ENCODE measurements at regions not wholly inside any gene's neighbourhood (a gene's known extent, or its start where the extent isn't known, plus 50 kb on each side); places are given as distances from the start of the nearest gene placed in this dataset.

DNA sequence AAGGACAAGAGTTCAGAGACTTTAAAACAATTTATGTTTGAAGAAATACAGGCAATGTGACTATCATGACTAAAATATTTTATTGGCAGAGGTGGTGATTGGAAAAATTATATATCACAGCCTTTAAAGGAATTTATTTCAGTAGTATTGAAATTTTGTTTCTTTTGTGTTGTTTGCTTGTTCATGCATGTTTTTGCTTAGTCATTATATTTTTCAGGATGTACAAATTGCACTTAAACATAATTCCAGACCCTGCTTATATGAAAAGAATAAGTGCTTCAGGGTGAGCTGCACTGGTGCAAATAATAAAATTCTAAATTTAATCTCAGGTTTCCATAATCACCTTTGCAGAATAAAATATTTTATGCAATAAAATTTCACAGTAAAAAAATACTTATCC is 283.3 kb downstream of the PPP1R3A start:
- no peaks in the 10 kb centered on the region for H3K27me3 ChIP-seq
- DNase-seq (ENCODE audit: extremely low spot score): no peak
- H3K4me3 ChIP-seq: no peak overlapping the region
- no peaks in the 10 kb centered on the region for H3K36me3 ChIP-seq
- TF ChIP-seq, protein P1, sequence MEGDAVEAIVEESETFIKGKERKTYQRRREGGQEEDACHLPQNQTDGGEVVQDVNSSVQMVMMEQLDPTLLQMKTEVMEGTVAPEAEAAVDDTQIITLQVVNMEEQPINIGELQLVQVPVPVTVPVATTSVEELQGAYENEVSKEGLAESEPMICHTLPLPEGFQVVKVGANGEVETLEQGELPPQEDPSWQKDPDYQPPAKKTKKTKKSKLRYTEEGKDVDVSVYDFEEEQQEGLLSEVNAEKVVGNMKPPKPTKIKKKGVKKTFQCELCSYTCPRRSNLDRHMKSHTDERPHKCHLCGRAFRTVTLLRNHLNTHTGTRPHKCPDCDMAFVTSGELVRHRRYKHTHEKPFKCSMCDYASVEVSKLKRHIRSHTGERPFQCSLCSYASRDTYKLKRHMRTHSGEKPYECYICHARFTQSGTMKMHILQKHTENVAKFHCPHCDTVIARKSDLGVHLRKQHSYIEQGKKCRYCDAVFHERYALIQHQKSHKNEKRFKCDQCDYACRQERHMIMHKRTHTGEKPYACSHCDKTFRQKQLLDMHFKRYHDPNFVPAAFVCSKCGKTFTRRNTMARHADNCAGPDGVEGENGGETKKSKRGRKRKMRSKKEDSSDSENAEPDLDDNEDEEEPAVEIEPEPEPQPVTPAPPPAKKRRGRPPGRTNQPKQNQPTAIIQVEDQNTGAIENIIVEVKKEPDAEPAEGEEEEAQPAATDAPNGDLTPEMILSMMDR (IDR thresholded peaks at IDR 0.05): no peak
- TF ChIP-seq POLR2A (IDR thresholded peaks at IDR 0.05; ENCODE audit: low read depth) (no peak), EP300 (IDR thresholded peaks at IDR 0.05) (no peak), POLR2AphosphoS5 (IDR thresholded peaks at IDR 0.05) (no peak)
- no peaks in the 10 kb centered on the region for H3K4me1 ChIP-seq
- H3K9me3 ChIP-seq: no peaks in the 10 kb centered on the region
- H3K27ac ChIP-seq (replicated peaks in 1 of 4): no peak overlapping the region
- intact Hi-C loops (cut with DNase I): no loop called here

DNA sequence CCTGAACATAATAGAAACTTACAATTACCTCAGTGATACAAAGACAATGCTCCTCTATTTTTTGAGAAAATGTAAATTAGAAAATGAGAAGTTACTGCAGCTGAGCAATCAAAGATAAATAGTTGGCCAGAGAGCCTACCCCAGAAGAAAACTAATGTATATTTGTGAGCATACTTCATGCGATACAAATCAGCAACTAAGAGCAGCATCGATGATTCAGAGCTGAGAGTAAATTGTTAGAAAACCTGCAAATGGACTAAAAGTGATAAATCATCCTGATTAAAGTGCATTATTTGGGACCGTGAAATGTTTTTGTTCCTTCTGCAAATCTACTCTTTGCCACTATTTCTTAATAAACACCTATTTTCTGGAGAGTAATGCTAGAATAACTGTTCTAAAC is 285.7 kb downstream of the PPP1R3A start:
- DNase-seq (ENCODE audit: extremely low spot score): no peak
- intact Hi-C loops (cut with DNase I): no loop called here
- H3K9me3 ChIP-seq: no peaks in the 10 kb centered on the region
- H3K36me3 ChIP-seq: no peaks in the 10 kb centered on the region
- TF ChIP-seq POLR2A (IDR thresholded peaks at IDR 0.05; ENCODE audit: low read depth): no peak
- 76% methylated on average over 3 of the region's 3 CpGs for WGBS
- no peaks in the 10 kb centered on the region for H3K4me1 ChIP-seq
- no peak overlapping the region for H3K27ac ChIP-seq (replicated peaks in 1 of 4)
- no peak overlapping the region for H3K4me3 ChIP-seq
- H3K27me3 ChIP-seq: no peaks in the 10 kb centered on the region

DNA sequence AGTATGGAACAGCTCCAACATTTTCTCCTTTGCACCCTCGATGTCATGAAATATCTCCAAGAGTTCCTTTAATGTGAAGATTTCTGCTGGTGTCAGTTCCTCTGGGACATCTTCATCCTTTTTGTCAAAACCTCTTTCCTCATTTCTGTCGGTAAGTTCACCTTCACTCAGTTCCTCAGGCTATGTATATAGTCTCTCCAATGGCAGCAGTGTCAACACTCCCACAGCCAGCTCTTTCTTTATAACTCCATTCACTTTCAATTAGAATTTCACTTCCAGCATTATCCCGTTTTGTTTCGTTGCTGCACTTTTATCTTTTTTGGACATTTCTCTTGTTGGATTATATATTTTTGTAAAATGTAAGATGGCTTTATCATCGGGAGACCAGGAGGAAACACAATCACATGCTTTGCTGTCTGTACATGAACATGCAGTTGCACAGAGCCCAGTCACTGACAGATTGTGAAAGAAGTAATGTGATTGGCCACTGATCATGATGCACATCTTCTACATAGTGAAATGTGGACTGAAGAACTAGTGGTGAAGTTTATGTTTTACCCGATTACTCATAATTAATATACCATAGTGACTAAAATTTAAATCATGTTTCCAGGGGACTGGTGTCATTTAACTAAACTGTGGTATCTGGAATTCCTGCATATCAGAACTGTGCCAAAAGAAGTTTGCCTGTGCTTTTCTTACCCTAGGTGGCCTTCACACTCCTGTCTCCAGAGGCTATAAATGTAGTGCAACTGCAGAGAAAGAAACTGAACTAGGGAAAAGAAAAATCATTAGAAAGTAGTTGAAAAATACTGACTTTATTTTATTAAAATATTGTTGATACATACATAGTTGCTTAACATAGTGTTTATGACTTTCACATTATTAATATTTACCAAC is 289.6 kb downstream of the PPP1R3A start:
- DNase-seq (ENCODE audit: extremely low spot score): no peak
- Histone ChIP-seq H3K9me3 (no peaks in the 10 kb centered on the region), H3K4me1 (no peaks in the 10 kb centered on the region), H3K4me3 (no peak overlapping the region), H3K27ac (replicated peaks in 1 of 4) (no peak overlapping the region), H3K36me3 (no peaks in the 10 kb centered on the region), H3K27me3 (no peaks in the 10 kb centered on the region)
- WGBS: 77% methylated on average over 6 of the region's 6 CpGs
- intact Hi-C loops (cut with DNase I): no loop called here
- TF ChIP-seq POLR2AphosphoS5 (IDR thresholded peaks at IDR 0.05): no peak
- TF ChIP-seq, protein P1 (IDR thresholded peaks at IDR 0.05): no peak
- no peak for TF ChIP-seq POLR2A (IDR thresholded peaks at IDR 0.05; ENCODE audit: low read depth)
- no peak for TF ChIP-seq EP300 (IDR thresholded peaks at IDR 0.05)

DNA sequence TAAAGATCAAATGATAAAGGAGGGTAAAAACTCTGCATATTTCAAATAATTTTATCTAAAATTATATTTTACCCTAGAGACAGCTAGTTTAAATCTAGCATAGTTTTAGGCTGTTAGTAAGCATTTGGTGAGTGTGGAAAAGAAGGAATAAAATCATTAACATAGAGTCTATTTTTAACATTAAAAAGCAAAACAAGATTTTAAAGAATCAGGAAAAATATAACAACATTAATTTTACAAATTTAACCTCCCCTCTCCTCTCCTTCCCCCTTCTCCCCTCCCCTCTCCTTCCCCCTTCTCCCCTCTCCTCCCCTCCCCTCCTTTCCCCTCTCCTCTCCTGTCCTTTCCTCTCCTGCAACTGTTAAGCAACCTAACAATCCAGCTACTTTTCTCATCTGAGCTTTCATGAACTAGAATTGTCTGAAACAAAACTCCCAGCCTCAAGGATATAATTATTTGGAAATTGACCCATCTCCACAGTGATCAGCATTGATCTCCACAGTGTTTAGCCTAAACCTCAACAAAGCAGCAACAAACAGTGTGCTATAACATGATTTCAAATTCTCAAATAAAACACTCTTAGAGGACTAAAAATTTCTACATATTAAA is 293.2 kb downstream of the PPP1R3A start:
- no peak overlapping the region for H3K4me3 ChIP-seq
- DNase-seq (ENCODE audit: extremely low spot score): no peak
- no peaks in the 10 kb centered on the region for H3K27me3 ChIP-seq
- no peak overlapping the region for H3K27ac ChIP-seq (replicated peaks in 1 of 4)
- H3K4me1 ChIP-seq: no peaks in the 10 kb centered on the region
- TF ChIP-seq POLR2AphosphoS5 (IDR thresholded peaks at IDR 0.05): no peak
- TF ChIP-seq EP300 (IDR thresholded peaks at IDR 0.05): no peak
- TF ChIP-seq, protein P1 (IDR thresholded peaks at IDR 0.05): no peak
- TF ChIP-seq POLR2A (IDR thresholded peaks at IDR 0.05; ENCODE audit: low read depth): no peak
- no peaks in the 10 kb centered on the region for H3K9me3 ChIP-seq
- intact Hi-C loops (cut with DNase I): no loop called here
- no peaks in the 10 kb centered on the region for H3K36me3 ChIP-seq

DNA sequence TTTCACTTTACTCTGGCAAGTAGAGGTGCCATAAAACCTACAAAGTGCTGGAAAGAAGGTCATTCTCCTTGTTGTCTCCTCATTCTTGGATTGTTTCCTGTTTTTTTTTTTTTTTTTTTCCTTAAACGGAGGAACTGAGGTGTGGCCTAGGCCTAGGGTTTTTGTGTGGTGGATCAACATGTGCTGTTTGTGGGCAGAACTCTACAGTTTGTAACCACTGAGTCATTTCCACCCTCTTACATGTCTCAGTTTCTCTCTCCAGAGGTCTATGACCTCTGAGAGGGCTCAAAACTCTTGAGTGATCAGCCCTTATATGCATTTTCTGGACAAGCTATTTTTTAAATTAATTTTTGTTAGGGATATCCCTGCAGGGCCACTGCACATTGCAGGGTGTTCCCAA is 296.0 kb downstream of the PPP1R3A start:
- peaks cover 0 to 6% (median 0%) of the 10 kb centered on the region in 4 donors for H3K9me3 ChIP-seq
- H3K36me3 ChIP-seq: no peaks in the 10 kb centered on the region
- H3K4me1 ChIP-seq: no peaks in the 10 kb centered on the region
- 83% methylated on average over 1 of the region's 1 CpG for WGBS
- no peak for DNase-seq (ENCODE audit: extremely low spot score)
- no peak overlapping the region for H3K4me3 ChIP-seq
- H3K27ac ChIP-seq (replicated peaks in 1 of 4): no peak overlapping the region
- intact Hi-C loops (cut with DNase I): no loop called here
- no peak for TF ChIP-seq POLR2AphosphoS5 (IDR thresholded peaks at IDR 0.05)
- no peak for TF ChIP-seq POLR2A (IDR thresholded peaks at IDR 0.05; ENCODE audit: low read depth)
- TF ChIP-seq, protein P1 (IDR thresholded peaks at IDR 0.05): no peak
- no peak for TF ChIP-seq EP300 (IDR thresholded peaks at IDR 0.05)
- H3K27me3 ChIP-seq: no peaks in the 10 kb centered on the region

All from esophagus muscularis mucosa (tissue), 4 donors.